HEK293 (cell line): ENCODE measurements at regions not wholly inside any gene's neighbourhood (a gene's known extent, or its start where the extent isn't known, plus 50 kb on each side); places are given as distances from the start of the nearest gene placed in this dataset.
A peak's percentile ranks its signal among the peaks of the same experiment; 100 is the strongest.

ENCODE experiments used
- BCL11A ChIP-seq: fragments of 450-650 bp; formaldehyde crosslinking; IDR thresholded peaks from 2 replicates; pipeline ENCODE4 v1.5.1; 2016; ENCODE audit warnings: low read depth, missing biosample characterization, missing genetic modification characterization
- TCF7L2 ChIP-seq: IDR thresholded peaks from 2 replicates; pipeline ENCODE4 v1.6.1; 2011; ENCODE audit warnings: low read depth, mild to moderate bottlenecking, inconsistent platforms, low read length, moderate library complexity, borderline replicate concordance
- ZFP37 ChIP-seq: fragments of 450-650 bp; formaldehyde crosslinking; IDR thresholded peaks from 2 replicates; pipeline ENCODE4 v1.5.1; 2016; ENCODE audit warnings: missing biosample characterization, missing genetic modification characterization
- ZIC2 ChIP-seq: fragments of 450-650 bp; formaldehyde crosslinking; IDR thresholded peaks from 2 replicates; pipeline ENCODE4 v1.5.1; 2016; ENCODE audit warnings: missing biosample characterization, missing genetic modification characterization
- ZNF76 ChIP-seq: fragments of 450-650 bp; formaldehyde crosslinking; IDR thresholded peaks from 2 replicates; pipeline ENCODE4; 2016; ENCODE audit warnings: low read depth, missing biosample characterization, missing genetic modification characterization, borderline replicate concordance
- ZNF830 ChIP-seq: fragments of 450-650 bp; IDR thresholded peaks from 2 replicates; pipeline ENCODE4 v1.5.0; 2018; ENCODE audit warnings: missing biosample characterization, missing genetic modification characterization, low read depth, mild to moderate bottlenecking, moderate library complexity
- TF ChIP-seq, protein P1 (sequence below): fragments of 450-650 bp; IDR thresholded peaks from 2 replicates; pipeline ENCODE4 v1.5.1; 2018; ENCODE audit warnings: missing biosample characterization, mild to moderate bottlenecking, missing genetic modification characterization
- TF ChIP-seq, protein P2 (sequence below): fragments of 450-650 bp; formaldehyde crosslinking; IDR thresholded peaks from 2 replicates; pipeline ENCODE4 v1.5.1; 2016; ENCODE audit warnings: missing biosample characterization, missing genetic modification characterization, low read depth
- TF ChIP-seq, protein P3 (sequence below): fragments of 450-650 bp; formaldehyde crosslinking; IDR thresholded peaks from 2 replicates; pipeline ENCODE4 v1.5.1; 2016; ENCODE audit warnings: missing biosample characterization, missing genetic modification characterization

DNA sequence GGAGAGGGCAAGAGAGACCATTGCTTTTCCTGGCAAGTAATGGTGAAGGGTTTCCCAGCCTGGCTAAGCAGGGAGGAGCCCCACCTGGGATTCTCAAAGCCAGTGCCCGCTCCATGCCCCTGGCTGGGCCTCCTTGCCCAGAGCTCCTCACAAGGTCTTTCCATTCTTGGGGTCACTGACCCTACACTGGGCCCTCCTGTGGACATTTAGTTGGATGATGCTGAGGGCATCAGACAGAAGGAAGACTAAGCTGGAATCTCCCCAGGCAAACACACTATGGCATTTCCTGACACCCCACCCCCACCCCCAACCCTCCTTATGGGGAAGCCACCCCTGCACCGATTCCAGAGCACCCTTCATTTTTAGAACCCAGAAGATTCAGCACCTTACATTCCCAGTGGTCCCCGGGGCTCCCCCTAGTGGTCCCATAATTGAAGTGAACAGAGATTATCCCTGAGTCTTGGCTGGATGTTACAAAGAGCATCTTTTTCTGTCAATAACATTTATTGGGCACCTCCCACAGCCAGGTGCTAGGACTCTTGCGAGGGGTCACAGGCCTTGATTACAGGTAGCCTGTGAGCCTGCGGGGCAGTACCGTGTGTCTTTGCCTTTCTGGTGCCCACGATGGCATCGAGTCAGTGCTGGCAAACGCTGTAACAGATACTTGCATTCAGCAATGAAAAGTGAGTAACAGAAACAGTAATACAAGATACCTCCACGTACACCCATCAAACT, 548.5 kb downstream of the BUD13 start:
- TF ChIP-seq ZNF76 (tag by site-specific recombination) (no peak), ZIC2 (no peak), ZNF830 (tag by site-specific recombination) (no peak), TCF7L2 (no peak), ZFP37 (no peak), BCL11A (tag by site-specific recombination) (no peak)
- TF ChIP-seq, protein P1, sequence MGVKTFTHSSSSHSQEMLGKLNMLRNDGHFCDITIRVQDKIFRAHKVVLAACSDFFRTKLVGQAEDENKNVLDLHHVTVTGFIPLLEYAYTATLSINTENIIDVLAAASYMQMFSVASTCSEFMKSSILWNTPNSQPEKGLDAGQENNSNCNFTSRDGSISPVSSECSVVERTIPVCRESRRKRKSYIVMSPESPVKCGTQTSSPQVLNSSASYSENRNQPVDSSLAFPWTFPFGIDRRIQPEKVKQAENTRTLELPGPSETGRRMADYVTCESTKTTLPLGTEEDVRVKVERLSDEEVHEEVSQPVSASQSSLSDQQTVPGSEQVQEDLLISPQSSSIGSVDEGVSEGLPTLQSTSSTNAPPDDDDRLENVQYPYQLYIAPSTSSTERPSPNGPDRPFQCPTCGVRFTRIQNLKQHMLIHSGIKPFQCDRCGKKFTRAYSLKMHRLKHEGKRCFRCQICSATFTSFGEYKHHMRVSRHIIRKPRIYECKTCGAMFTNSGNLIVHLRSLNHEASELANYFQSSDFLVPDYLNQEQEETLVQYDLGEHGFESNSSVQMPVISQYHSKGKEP (tag by site-specific recombination), result no peak
- TF ChIP-seq, protein P2, sequence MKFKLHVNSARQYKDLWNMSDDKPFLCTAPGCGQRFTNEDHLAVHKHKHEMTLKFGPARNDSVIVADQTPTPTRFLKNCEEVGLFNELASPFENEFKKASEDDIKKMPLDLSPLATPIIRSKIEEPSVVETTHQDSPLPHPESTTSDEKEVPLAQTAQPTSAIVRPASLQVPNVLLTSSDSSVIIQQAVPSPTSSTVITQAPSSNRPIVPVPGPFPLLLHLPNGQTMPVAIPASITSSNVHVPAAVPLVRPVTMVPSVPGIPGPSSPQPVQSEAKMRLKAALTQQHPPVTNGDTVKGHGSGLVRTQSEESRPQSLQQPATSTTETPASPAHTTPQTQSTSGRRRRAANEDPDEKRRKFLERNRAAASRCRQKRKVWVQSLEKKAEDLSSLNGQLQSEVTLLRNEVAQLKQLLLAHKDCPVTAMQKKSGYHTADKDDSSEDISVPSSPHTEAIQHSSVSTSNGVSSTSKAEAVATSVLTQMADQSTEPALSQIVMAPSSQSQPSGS (tag by site-specific recombination), result no peak
- TF ChIP-seq, protein P3, sequence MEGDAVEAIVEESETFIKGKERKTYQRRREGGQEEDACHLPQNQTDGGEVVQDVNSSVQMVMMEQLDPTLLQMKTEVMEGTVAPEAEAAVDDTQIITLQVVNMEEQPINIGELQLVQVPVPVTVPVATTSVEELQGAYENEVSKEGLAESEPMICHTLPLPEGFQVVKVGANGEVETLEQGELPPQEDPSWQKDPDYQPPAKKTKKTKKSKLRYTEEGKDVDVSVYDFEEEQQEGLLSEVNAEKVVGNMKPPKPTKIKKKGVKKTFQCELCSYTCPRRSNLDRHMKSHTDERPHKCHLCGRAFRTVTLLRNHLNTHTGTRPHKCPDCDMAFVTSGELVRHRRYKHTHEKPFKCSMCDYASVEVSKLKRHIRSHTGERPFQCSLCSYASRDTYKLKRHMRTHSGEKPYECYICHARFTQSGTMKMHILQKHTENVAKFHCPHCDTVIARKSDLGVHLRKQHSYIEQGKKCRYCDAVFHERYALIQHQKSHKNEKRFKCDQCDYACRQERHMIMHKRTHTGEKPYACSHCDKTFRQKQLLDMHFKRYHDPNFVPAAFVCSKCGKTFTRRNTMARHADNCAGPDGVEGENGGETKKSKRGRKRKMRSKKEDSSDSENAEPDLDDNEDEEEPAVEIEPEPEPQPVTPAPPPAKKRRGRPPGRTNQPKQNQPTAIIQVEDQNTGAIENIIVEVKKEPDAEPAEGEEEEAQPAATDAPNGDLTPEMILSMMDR (tag by site-specific recombination), result 0 out of 2 replicates have a peak, but pooled peaks have one; percentile 12
